CD14-positive monocyte (primary cell): ENCODE measurements at regions not wholly inside any gene's neighbourhood (a gene's known extent, or its start where the extent isn't known, plus 50 kb on each side); places are given as distances from the start of the nearest gene placed in this dataset.

Experiments used
- DNase-seq, 3 donors: peaks; one replicate each; pipeline ENCODE4 v3.0.0-alpha.2; 2011 to 2022
- H2AFZ ChIP-seq: 2 replicates; pipeline ENCODE4 v1.6.0; 2012; ENCODE audit warnings: mild to moderate bottlenecking, low read depth, low read length, inconsistent platforms; ENCODE audit not compliant: insufficient read depth, poor library complexity, severe bottlenecking
- H3K27ac ChIP-seq, 2 donors: 1 replicate in 1 of 2; 2 replicates in 1 of 2; pipeline ENCODE4 v1.5.1; 2012 to 2013; ENCODE audit warnings: low read length in 2 of 2, control low read depth in 1 of 2, inconsistent platforms in 1 of 2, low read depth in 1 of 2, mild to moderate bottlenecking in 1 of 2
- H3K27me3 ChIP-seq, 2 donors: one replicate each; pipeline versions ENCODE4 v1.6.0 to v1.6.1; 2011 to 2013; ENCODE audit warnings: low read length in 2 of 2; ENCODE audit not compliant: control insufficient read depth in 2 of 2, insufficient read depth in 2 of 2
- H3K36me3 ChIP-seq, 2 donors: replicated peaks in 1 of 2; 1 replicate in 1 of 2; 2 replicates in 1 of 2; pipeline versions ENCODE4 v1.5.1 to v1.6.1; 2012 to 2013; ENCODE audit warnings: low read length in 2 of 2, control low read depth in 1 of 2, inconsistent platforms in 1 of 2, mild to moderate bottlenecking in 1 of 2; ENCODE audit not compliant: insufficient read depth in 2 of 2, control insufficient read depth in 1 of 2
- H3K4me1 ChIP-seq, 2 donors: 1 replicate in 1 of 2; 2 replicates in 1 of 2; pipeline versions ENCODE4 v1.5.1 to v1.6.1; 2012 to 2013; ENCODE audit warnings: low read length in 2 of 2, control low read depth in 1 of 2, inconsistent platforms in 1 of 2, mild to moderate bottlenecking in 1 of 2, moderate library complexity in 1 of 2; ENCODE audit not compliant: insufficient read depth in 2 of 2, control insufficient read depth in 1 of 2
- H3K4me2 ChIP-seq: replicated peaks from 2 replicates; pipeline ENCODE3; 2012; ENCODE audit warnings: low read length, moderate library complexity, mild to moderate bottlenecking; ENCODE audit not compliant: poor library complexity, severe bottlenecking; ENCODE audit errors: extremely low read depth
- H3K4me3 ChIP-seq, 3 experiments: fragments of 200-600 bp in 1 of 3; sonication (generic) in 1 of 3; replicated peaks in 1 of 3; 1 replicate in 2 of 3; 2 replicates in 1 of 3; pipeline ENCODE4 v1.5.1; 2011 to 2013; ENCODE audit warnings: low read length in 3 of 3, mild to moderate bottlenecking in 3 of 3, control low read depth in 2 of 3, low read depth in 2 of 3, inconsistent platforms in 1 of 3, moderate library complexity in 1 of 3
- H3K79me2 ChIP-seq: 2 replicates; pipeline ENCODE4 v1.6.0; 2012; ENCODE audit warnings: mild to moderate bottlenecking, control low read depth, inconsistent platforms, low read length, moderate library complexity; ENCODE audit not compliant: insufficient read depth
- H3K9ac ChIP-seq: 2 replicates; pipeline ENCODE4 v1.6.0; 2017; ENCODE audit warnings: low read length, mild to moderate bottlenecking; ENCODE audit not compliant: insufficient read depth, poor library complexity, severe bottlenecking
- H3K9me3 ChIP-seq, 2 donors: replicated peaks in 1 of 2; 1 replicate in 1 of 2; 2 replicates in 1 of 2; pipeline versions ENCODE4 v1.5.1 to v1.6.1; 2012 to 2013; ENCODE audit warnings: low read length in 2 of 2, control low read depth in 1 of 2; ENCODE audit not compliant: control insufficient read depth in 1 of 2, insufficient read depth in 1 of 2
- H4K20me1 ChIP-seq: 2 replicates; pipeline ENCODE4 v1.6.0; 2012; ENCODE audit warnings: mild to moderate bottlenecking, low read length, control low read depth, moderate library complexity; ENCODE audit not compliant: insufficient read depth
- H3K27ac Mint-ChIP-seq, 7 donors: one replicate each; pipeline ENCODE4 v1.8.0; 2020; ENCODE audit warnings: mild to moderate bottlenecking in 7 of 7, mixed read lengths in 7 of 7, moderate library complexity in 6 of 7, inconsistent platforms in 2 of 7
- H3K27me3 Mint-ChIP-seq, 3 donors: one replicate each; pipeline ENCODE4 v1.8.0; 2021 to 2022; ENCODE audit warnings: low read depth in 3 of 3, mild to moderate bottlenecking in 3 of 3, mixed read lengths in 3 of 3, moderate library complexity in 3 of 3, inconsistent platforms in 1 of 3
- H3K36me3 Mint-ChIP-seq, 2 donors: one replicate each; pipeline ENCODE4 v1.8.0; 2020; ENCODE audit warnings: mixed read lengths in 2 of 2, inconsistent platforms in 1 of 2, mild to moderate bottlenecking in 1 of 2
- H3K4me1 Mint-ChIP-seq: one replicate; pipeline ENCODE4 v1.8.0; 2020; ENCODE audit warnings: mild to moderate bottlenecking, mixed read lengths
- H3K4me3 Mint-ChIP-seq, 2 donors: one replicate each; pipeline ENCODE4 v1.8.0; 2020; ENCODE audit warnings: mild to moderate bottlenecking in 2 of 2, mixed read lengths in 2 of 2, moderate library complexity in 1 of 2
- H3K9me3 Mint-ChIP-seq, 7 donors: one replicate each; pipeline ENCODE4 v1.8.0; 2020 to 2022; ENCODE audit warnings: mixed read lengths in 7 of 7, mild to moderate bottlenecking in 6 of 7, moderate library complexity in 6 of 7, inconsistent platforms in 2 of 7
- WGBS: methylation state at CpG from one replicate; pipeline ENCODE4 v1.1.5; 2013; ENCODE audit warnings: missing lambda C conversion rate; ENCODE audit not compliant: insufficient coverage; 5-methylcytosine and 5-hydroxymethylcytosine counted together
- intact Hi-C, 2 donors: fragments of 100-400 bp; cut with micrococcal nuclease; formaldehyde crosslinking; loops; one replicate each; pipeline versions ENCODE4 v1.15.0 to v1.15.1; 2023
- TF ChIP-seq, protein P1 (sequence below): fragments of 200-600 bp; IDR thresholded peaks from one replicate; pipeline ENCODE4 v1.8.0; 2022; ENCODE audit warnings: antibody characterized with exemption, mild to moderate bottlenecking

DNA sequence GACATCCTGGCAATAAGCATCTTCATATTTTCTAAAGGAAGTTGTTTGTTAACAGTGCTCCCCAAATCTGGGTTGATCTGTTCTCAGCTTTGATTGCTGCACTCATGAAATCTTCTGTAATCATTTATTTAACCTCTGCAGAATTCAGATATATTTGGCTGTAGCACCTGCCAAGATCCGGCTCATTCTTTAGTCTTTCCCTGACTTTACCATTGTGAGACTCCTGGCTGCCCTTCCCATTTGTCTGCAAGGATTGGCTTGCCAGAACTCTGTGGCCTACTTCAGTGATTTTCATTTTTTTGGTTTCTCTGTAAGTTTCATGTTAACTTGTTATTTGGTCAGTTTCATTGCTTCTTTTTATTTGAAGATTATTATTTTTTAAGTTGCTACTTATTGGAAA is 191.2 kb upstream of the PLXNC1 start:
- Histone ChIP-seq H4K20me1 (no peaks in the 10 kb centered on the region), H3K9ac (no peak overlapping the region), H3K36me3 (no peaks in the 10 kb centered on the region), H3K9me3 (peaks cover 0 to 8% of the 10 kb centered on the region in 2 donors), H3K27me3 (no peaks in the 10 kb centered on the region), H3K27ac (no peak overlapping the region), H3K79me2 (no peaks in the 10 kb centered on the region), H2AFZ (no peak overlapping the region), H3K4me3 (no peak overlapping the region), H3K4me2 (no peak overlapping the region), H3K4me1 (no peaks in the 10 kb centered on the region)
- WGBS: 100% methylated on average over 1 of the region's 1 CpG
- Mint-ChIP-seq H3K27ac (no peak overlapping the region), H3K4me3 (no peak overlapping the region), H3K27me3 (no peaks in the 10 kb centered on the region), H3K36me3 (no peaks in the 10 kb centered on the region), H3K4me1 (no peaks in the 10 kb centered on the region), H3K9me3 (peaks cover 7 to 20% (median 11%) of the 10 kb centered on the region in 7 donors)
- intact Hi-C loops: no loop called here
- TF ChIP-seq, protein P1, sequence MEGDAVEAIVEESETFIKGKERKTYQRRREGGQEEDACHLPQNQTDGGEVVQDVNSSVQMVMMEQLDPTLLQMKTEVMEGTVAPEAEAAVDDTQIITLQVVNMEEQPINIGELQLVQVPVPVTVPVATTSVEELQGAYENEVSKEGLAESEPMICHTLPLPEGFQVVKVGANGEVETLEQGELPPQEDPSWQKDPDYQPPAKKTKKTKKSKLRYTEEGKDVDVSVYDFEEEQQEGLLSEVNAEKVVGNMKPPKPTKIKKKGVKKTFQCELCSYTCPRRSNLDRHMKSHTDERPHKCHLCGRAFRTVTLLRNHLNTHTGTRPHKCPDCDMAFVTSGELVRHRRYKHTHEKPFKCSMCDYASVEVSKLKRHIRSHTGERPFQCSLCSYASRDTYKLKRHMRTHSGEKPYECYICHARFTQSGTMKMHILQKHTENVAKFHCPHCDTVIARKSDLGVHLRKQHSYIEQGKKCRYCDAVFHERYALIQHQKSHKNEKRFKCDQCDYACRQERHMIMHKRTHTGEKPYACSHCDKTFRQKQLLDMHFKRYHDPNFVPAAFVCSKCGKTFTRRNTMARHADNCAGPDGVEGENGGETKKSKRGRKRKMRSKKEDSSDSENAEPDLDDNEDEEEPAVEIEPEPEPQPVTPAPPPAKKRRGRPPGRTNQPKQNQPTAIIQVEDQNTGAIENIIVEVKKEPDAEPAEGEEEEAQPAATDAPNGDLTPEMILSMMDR: no peak
- no peak for DNase-seq

DNA sequence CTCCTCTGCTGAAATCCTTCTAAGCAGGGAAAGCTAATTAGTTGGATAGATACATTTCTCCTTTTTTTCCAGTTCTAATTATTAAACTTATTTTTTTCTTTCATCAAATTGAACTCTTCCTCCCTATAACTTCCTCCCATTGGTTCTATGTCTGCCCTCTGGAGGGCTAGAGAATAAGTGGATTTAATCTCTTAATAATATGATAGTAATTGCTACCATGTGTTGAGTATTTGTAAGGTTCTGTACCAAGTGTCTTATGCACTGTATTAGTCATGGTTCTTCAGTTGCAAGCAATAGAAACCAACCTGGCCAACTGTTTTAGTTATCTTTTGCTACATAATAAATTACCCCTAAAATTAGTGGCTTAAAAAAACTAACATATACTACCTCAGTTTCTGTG is 190.5 kb upstream of the PLXNC1 start:
- Mint-ChIP-seq H3K4me3 (no peak overlapping the region), H3K27me3 (no peaks in the 10 kb centered on the region)
- no peaks in the 10 kb centered on the region for H3K79me2 ChIP-seq

More for the DNA sequence above, 190.5 kb upstream of the PLXNC1 start:
- H4K20me1 ChIP-seq: no peaks in the 10 kb centered on the region
- no peaks in the 10 kb centered on the region for H3K4me1 Mint-ChIP-seq
- no peak overlapping the region for H3K9ac ChIP-seq
- H3K36me3 Mint-ChIP-seq: no peaks in the 10 kb centered on the region
- H3K4me2 ChIP-seq: no peak overlapping the region
- H3K36me3 ChIP-seq: no peaks in the 10 kb centered on the region
- no peak overlapping the region for H2AFZ ChIP-seq
- H3K27ac Mint-ChIP-seq: no peak overlapping the region
- DNase-seq: no peak
- H3K9me3 ChIP-seq: peaks cover 0 to 8% of the 10 kb centered on the region in 2 donors
- TF ChIP-seq, protein P1: no peak
- H3K27me3 ChIP-seq: no peaks in the 10 kb centered on the region
- no peak overlapping the region for H3K4me3 ChIP-seq
- H3K4me1 ChIP-seq: no peaks in the 10 kb centered on the region
- no peak overlapping the region for H3K27ac ChIP-seq
- intact Hi-C loops: no loop called here
- H3K9me3 Mint-ChIP-seq: peaks cover 7 to 22% (median 13%) of the 10 kb centered on the region in 7 donors
